ENCODE measurements at regions not wholly inside any gene's neighbourhood (a gene's known extent, or its start where the extent isn't known, plus 50 kb on each side); places are given as distances from the start of the nearest gene placed in this dataset.

GRCh38 chr7:80359029-80359428 lies 152.8 kb downstream of the GNAT3 start:
- Histone ChIP-seq H3K4me3 (ENCODE audit: low read length in 2 of 2) (no peak overlapping the region), H3K4me1 (ENCODE audit: control insufficient read depth in 2 of 2, insufficient read depth in 2 of 2, low read length in 2 of 2) (no peaks in the 10 kb centered on the region), H3K27ac (ENCODE audit: low read depth in 1 of 2, low read length in 1 of 2) (no peak overlapping the region), H3K27me3 (ENCODE audit: control insufficient read depth in 2 of 2, insufficient read depth in 1 of 2, low read length in 1 of 2) (no peaks in the 10 kb centered on the region), H3K9me3 (ENCODE audit: control insufficient read depth in 2 of 2, insufficient read depth in 1 of 2, low read length in 1 of 2) (no peaks in the 10 kb centered on the region), H3K36me3 (ENCODE audit: control insufficient read depth in 2 of 2, insufficient read depth in 2 of 2, low read length in 1 of 2) (no peaks in the 10 kb centered on the region)
- 91% methylated on average over 3 of the region's 3 CpGs for WGBS
- DNase-seq (ENCODE audit: low read depth in 6 of 9, low spot score in 9 of 9) = no peak

- Histone ChIP-seq H3K27me3 (ENCODE audit: control insufficient read depth in 2 of 2, insufficient read depth in 1 of 2, low read length in 1 of 2) (no peaks in the 10 kb centered on the region), H3K36me3 (ENCODE audit: control insufficient read depth in 2 of 2, insufficient read depth in 2 of 2, low read length in 1 of 2) (no peaks in the 10 kb centered on the region), H3K27ac (ENCODE audit: low read depth in 1 of 2, low read length in 1 of 2) (no peak overlapping the region), H3K9me3 (ENCODE audit: control insufficient read depth in 2 of 2, insufficient read depth in 1 of 2, low read length in 1 of 2) (no peaks in the 10 kb centered on the region), H3K4me3 (ENCODE audit: low read length in 2 of 2) (no peak overlapping the region), H3K4me1 (ENCODE audit: control insufficient read depth in 2 of 2, insufficient read depth in 2 of 2, low read length in 2 of 2) (no peaks in the 10 kb centered on the region)
- DNase-seq (ENCODE audit: low read depth in 6 of 9, low spot score in 9 of 9) = no peak
Measured at GRCh38 chr7:80357530-80357929, 154.3 kb downstream of the GNAT3 start.

- H3K4me1 ChIP-seq (ENCODE audit: control insufficient read depth in 2 of 2, insufficient read depth in 2 of 2, low read length in 2 of 2) = no peaks in the 10 kb centered on the region
- no peak for DNase-seq (ENCODE audit: low read depth in 6 of 9, low spot score in 9 of 9)
- no peak overlapping the region for H3K27ac ChIP-seq (ENCODE audit: low read depth in 1 of 2, low read length in 1 of 2)
- WGBS = 2% methylated on average over 1 of the region's 1 CpG
- no peaks in the 10 kb centered on the region for H3K36me3 ChIP-seq (ENCODE audit: control insufficient read depth in 2 of 2, insufficient read depth in 2 of 2, low read length in 1 of 2)
- H3K27me3 ChIP-seq (ENCODE audit: control insufficient read depth in 2 of 2, insufficient read depth in 1 of 2, low read length in 1 of 2) = no peaks in the 10 kb centered on the region
- no peaks in the 10 kb centered on the region for H3K9me3 ChIP-seq (ENCODE audit: control insufficient read depth in 2 of 2, insufficient read depth in 1 of 2, low read length in 1 of 2)
- H3K4me3 ChIP-seq (ENCODE audit: low read length in 2 of 2) = no peak overlapping the region
Measured at GRCh38 chr7:80350430-80350829, 161.4 kb downstream of the GNAT3 start.

GRCh38 chr7:80348223-80348622 lies 163.6 kb downstream of the GNAT3 start:
- no peak overlapping the region for H3K27ac ChIP-seq (ENCODE audit: low read depth in 1 of 2, low read length in 1 of 2)
- H3K27me3 ChIP-seq (ENCODE audit: control insufficient read depth in 2 of 2, insufficient read depth in 1 of 2, low read length in 1 of 2) = no peaks in the 10 kb centered on the region
- H3K4me1 ChIP-seq (ENCODE audit: control insufficient read depth in 2 of 2, insufficient read depth in 2 of 2, low read length in 2 of 2) = no peaks in the 10 kb centered on the region
- no peak overlapping the region for H3K4me3 ChIP-seq (ENCODE audit: low read length in 2 of 2)
- H3K9me3 ChIP-seq (ENCODE audit: control insufficient read depth in 2 of 2, insufficient read depth in 1 of 2, low read length in 1 of 2) = no peaks in the 10 kb centered on the region
- 93% methylated on average over 2 of the region's 2 CpGs for WGBS
- DNase-seq (ENCODE audit: low read depth in 6 of 9, low spot score in 9 of 9) = no peak
- H3K36me3 ChIP-seq (ENCODE audit: control insufficient read depth in 2 of 2, insufficient read depth in 2 of 2, low read length in 1 of 2) = no peaks in the 10 kb centered on the region

- DNase-seq (ENCODE audit: low read depth in 6 of 9, low spot score in 9 of 9) = no peak
- H3K4me1 ChIP-seq (ENCODE audit: control insufficient read depth in 2 of 2, insufficient read depth in 2 of 2, low read length in 2 of 2) = no peaks in the 10 kb centered on the region
- H3K9me3 ChIP-seq (ENCODE audit: control insufficient read depth in 2 of 2, insufficient read depth in 1 of 2, low read length in 1 of 2) = no peaks in the 10 kb centered on the region
- peak overlapping the region in 1 of 2 donors; percentile 26 for H3K27ac ChIP-seq (ENCODE audit: low read depth in 1 of 2, low read length in 1 of 2)
- 96% methylated on average over 1 of the region's 1 CpG for WGBS
- H3K4me3 ChIP-seq (ENCODE audit: low read length in 2 of 2) = no peak overlapping the region
- no peaks in the 10 kb centered on the region for H3K27me3 ChIP-seq (ENCODE audit: control insufficient read depth in 2 of 2, insufficient read depth in 1 of 2, low read length in 1 of 2)
- no peaks in the 10 kb centered on the region for H3K36me3 ChIP-seq (ENCODE audit: control insufficient read depth in 2 of 2, insufficient read depth in 2 of 2, low read length in 1 of 2)
Measured at GRCh38 chr7:80347173-80347572, 164.7 kb downstream of the GNAT3 start.

- no peak for DNase-seq (ENCODE audit: low read depth in 6 of 9, low spot score in 9 of 9)
- H3K27ac ChIP-seq (ENCODE audit: low read depth in 1 of 2, low read length in 1 of 2) = peak overlapping the region in 1 of 2 donors; percentile 26
- H3K4me1 ChIP-seq (ENCODE audit: control insufficient read depth in 2 of 2, insufficient read depth in 2 of 2, low read length in 2 of 2) = no peaks in the 10 kb centered on the region
- H3K27me3 ChIP-seq (ENCODE audit: control insufficient read depth in 2 of 2, insufficient read depth in 1 of 2, low read length in 1 of 2) = no peaks in the 10 kb centered on the region
- no peaks in the 10 kb centered on the region for H3K9me3 ChIP-seq (ENCODE audit: control insufficient read depth in 2 of 2, insufficient read depth in 1 of 2, low read length in 1 of 2)
- no peaks in the 10 kb centered on the region for H3K36me3 ChIP-seq (ENCODE audit: control insufficient read depth in 2 of 2, insufficient read depth in 2 of 2, low read length in 1 of 2)
- 90% methylated on average over 3 of the region's 3 CpGs for WGBS
- H3K4me3 ChIP-seq (ENCODE audit: low read length in 2 of 2) = no peak overlapping the region
Measured at GRCh38 chr7:80346704-80347103, 165.2 kb downstream of the GNAT3 start.

- 51% methylated on average over 7 of the region's 7 CpGs for WGBS
- H3K4me1 ChIP-seq (ENCODE audit: control insufficient read depth in 2 of 2, insufficient read depth in 2 of 2, low read length in 2 of 2) = peaks cover 0 to 3% of the 10 kb centered on the region in 2 donors
- DNase-seq (ENCODE audit: low read depth in 6 of 9, low spot score in 9 of 9) = peak in 2 of 9 donors; percentile 4 to 29
- no peaks in the 10 kb centered on the region for H3K9me3 ChIP-seq (ENCODE audit: control insufficient read depth in 2 of 2, insufficient read depth in 1 of 2, low read length in 1 of 2)
- no peaks in the 10 kb centered on the region for H3K27me3 ChIP-seq (ENCODE audit: control insufficient read depth in 2 of 2, insufficient read depth in 1 of 2, low read length in 1 of 2)
- no peak overlapping the region for H3K4me3 ChIP-seq (ENCODE audit: low read length in 2 of 2)
- H3K27ac ChIP-seq (ENCODE audit: low read depth in 1 of 2, low read length in 1 of 2) = no peak overlapping the region
- H3K36me3 ChIP-seq (ENCODE audit: control insufficient read depth in 2 of 2, insufficient read depth in 2 of 2, low read length in 1 of 2) = no peaks in the 10 kb centered on the region
Measured at GRCh38 chr7:80335511-80336231, 176.2 kb downstream of the GNAT3 start.

GRCh38 chr7:80334908-80335307 lies 177.0 kb downstream of the GNAT3 start:
- Histone ChIP-seq H3K27ac (ENCODE audit: low read depth in 1 of 2, low read length in 1 of 2) (no peak overlapping the region), H3K4me1 (ENCODE audit: control insufficient read depth in 2 of 2, insufficient read depth in 2 of 2, low read length in 2 of 2) (peaks cover 0 to 3% of the 10 kb centered on the region in 2 donors), H3K36me3 (ENCODE audit: control insufficient read depth in 2 of 2, insufficient read depth in 2 of 2, low read length in 1 of 2) (no peaks in the 10 kb centered on the region), H3K27me3 (ENCODE audit: control insufficient read depth in 2 of 2, insufficient read depth in 1 of 2, low read length in 1 of 2) (no peaks in the 10 kb centered on the region), H3K4me3 (ENCODE audit: low read length in 2 of 2) (no peak overlapping the region), H3K9me3 (ENCODE audit: control insufficient read depth in 2 of 2, insufficient read depth in 1 of 2, low read length in 1 of 2) (no peaks in the 10 kb centered on the region)
- no peak for DNase-seq (ENCODE audit: low read depth in 6 of 9, low spot score in 9 of 9)

- Histone ChIP-seq H3K4me3 (ENCODE audit: low read length in 2 of 2) (no peak overlapping the region), H3K4me1 (ENCODE audit: control insufficient read depth in 2 of 2, insufficient read depth in 2 of 2, low read length in 2 of 2) (peaks cover 0 to 3% of the 10 kb centered on the region in 2 donors), H3K36me3 (ENCODE audit: control insufficient read depth in 2 of 2, insufficient read depth in 2 of 2, low read length in 1 of 2) (no peaks in the 10 kb centered on the region), H3K27ac (ENCODE audit: low read depth in 1 of 2, low read length in 1 of 2) (no peak overlapping the region), H3K9me3 (ENCODE audit: control insufficient read depth in 2 of 2, insufficient read depth in 1 of 2, low read length in 1 of 2) (no peaks in the 10 kb centered on the region), H3K27me3 (ENCODE audit: control insufficient read depth in 2 of 2, insufficient read depth in 1 of 2, low read length in 1 of 2) (no peaks in the 10 kb centered on the region)
- 98% methylated on average over 1 of the region's 1 CpG for WGBS
- no peak for DNase-seq (ENCODE audit: low read depth in 6 of 9, low spot score in 9 of 9)
Measured at GRCh38 chr7:80334196-80334595, 177.7 kb downstream of the GNAT3 start.

Data from thymus (tissue), 11 donors.